HepG2 (cell line): ENCODE measurements at regions not wholly inside any gene's neighbourhood (a gene's known extent, or its start where the extent isn't known, plus 50 kb on each side); places are given as distances from the start of the nearest gene placed in this dataset.

ENCODE experiments used
- BRCA1 ChIP-seq: sonication (generic); formaldehyde crosslinking; IDR thresholded peaks from 2 replicates; pipeline ENCODE4 v1.4.0; 2020; ENCODE audit warnings: missing genetic modification reagents
- CENPT ChIP-seq: sonication (generic); formaldehyde crosslinking; IDR thresholded peaks from 2 replicates; pipeline ENCODE4 v1.8.0; 2022; ENCODE audit warnings: low read depth, mild to moderate bottlenecking, moderate library complexity, missing genetic modification reagents
- FOXJ3 ChIP-seq: sonication (generic); formaldehyde crosslinking; IDR thresholded peaks from 2 replicates; pipeline ENCODE4 v1.4.0; 2020; ENCODE audit warnings: missing genetic modification reagents, mild to moderate bottlenecking, borderline replicate concordance
- GTF3A ChIP-seq: sonication (generic); formaldehyde crosslinking; conservative IDR thresholded peaks from 2 replicates; pipeline ENCODE4 v1.4.0; 2020; ENCODE audit warnings: mild to moderate bottlenecking, missing genetic modification reagents
- ZBTB25 ChIP-seq: IDR thresholded peaks from 2 replicates; pipeline ENCODE4 v1.6.1; 2018; ENCODE audit warnings: missing genetic modification reagents
- ZBTB7A ChIP-seq: sonication (generic); formaldehyde crosslinking; IDR thresholded peaks from 2 replicates; pipeline ENCODE4 v1.8.0; 2022; ENCODE audit warnings: mild to moderate bottlenecking, missing genetic modification reagents
- ZNF431 ChIP-seq: sonication (generic); formaldehyde crosslinking; IDR thresholded peaks from 2 replicates; pipeline ENCODE4 v1.9.0; 2022; ENCODE audit warnings: missing genetic modification reagents, low read depth, mild to moderate bottlenecking, borderline replicate concordance
- ZNF878 ChIP-seq: sonication (generic); formaldehyde crosslinking; IDR thresholded peaks from 2 replicates; pipeline ENCODE4 v1.8.1; 2023; ENCODE audit warnings: mild to moderate bottlenecking, missing genetic modification reagents, moderate library complexity
- TF ChIP-seq, protein P1 (sequence below): sonication (generic); formaldehyde crosslinking; IDR thresholded peaks from 2 replicates; pipeline ENCODE4 v1.5.0; 2020; ENCODE audit warnings: mild to moderate bottlenecking, missing genetic modification reagents, moderate library complexity
- TF ChIP-seq, protein P2 (sequence below): sonication (generic); formaldehyde crosslinking; IDR thresholded peaks from 2 replicates; pipeline ENCODE4 v1.5.1; 2020; ENCODE audit warnings: mild to moderate bottlenecking, missing genetic modification reagents, moderate library complexity

DNA sequence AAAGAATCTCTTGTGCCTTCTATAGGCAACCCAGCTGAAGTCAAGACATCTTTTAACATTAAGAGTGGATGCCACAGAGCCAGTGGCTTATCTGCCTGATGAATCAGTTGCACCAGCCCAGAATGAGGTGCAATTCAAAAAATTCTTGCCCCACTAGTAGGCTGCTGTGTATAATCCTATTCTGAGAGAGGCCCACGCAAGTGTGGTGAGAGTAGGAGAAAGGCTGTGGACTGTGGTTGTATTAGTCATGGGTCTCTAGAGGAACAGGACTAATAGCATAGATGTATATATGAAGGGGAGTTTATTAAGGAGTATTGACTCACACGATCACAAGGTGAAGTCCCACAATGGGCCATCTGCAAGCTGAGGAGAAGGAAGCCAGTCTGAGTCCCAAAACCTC lies 216.4 kb downstream of the LTN1 start:
- TF ChIP-seq FOXJ3: no peak
- TF ChIP-seq ZBTB7A (CRISPR knock-in tag): no peak
- TF ChIP-seq ZNF878: no peak
- TF ChIP-seq, protein P1, sequence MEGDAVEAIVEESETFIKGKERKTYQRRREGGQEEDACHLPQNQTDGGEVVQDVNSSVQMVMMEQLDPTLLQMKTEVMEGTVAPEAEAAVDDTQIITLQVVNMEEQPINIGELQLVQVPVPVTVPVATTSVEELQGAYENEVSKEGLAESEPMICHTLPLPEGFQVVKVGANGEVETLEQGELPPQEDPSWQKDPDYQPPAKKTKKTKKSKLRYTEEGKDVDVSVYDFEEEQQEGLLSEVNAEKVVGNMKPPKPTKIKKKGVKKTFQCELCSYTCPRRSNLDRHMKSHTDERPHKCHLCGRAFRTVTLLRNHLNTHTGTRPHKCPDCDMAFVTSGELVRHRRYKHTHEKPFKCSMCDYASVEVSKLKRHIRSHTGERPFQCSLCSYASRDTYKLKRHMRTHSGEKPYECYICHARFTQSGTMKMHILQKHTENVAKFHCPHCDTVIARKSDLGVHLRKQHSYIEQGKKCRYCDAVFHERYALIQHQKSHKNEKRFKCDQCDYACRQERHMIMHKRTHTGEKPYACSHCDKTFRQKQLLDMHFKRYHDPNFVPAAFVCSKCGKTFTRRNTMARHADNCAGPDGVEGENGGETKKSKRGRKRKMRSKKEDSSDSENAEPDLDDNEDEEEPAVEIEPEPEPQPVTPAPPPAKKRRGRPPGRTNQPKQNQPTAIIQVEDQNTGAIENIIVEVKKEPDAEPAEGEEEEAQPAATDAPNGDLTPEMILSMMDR (CRISPR knock-in tag): no peak
- TF ChIP-seq CENPT: no peak
- no peak for TF ChIP-seq GTF3A (CRISPR knock-in tag)
- TF ChIP-seq ZNF431 (CRISPR knock-in tag): no peak
- TF ChIP-seq BRCA1 (CRISPR knock-in tag): no peak
- TF ChIP-seq, protein P2, sequence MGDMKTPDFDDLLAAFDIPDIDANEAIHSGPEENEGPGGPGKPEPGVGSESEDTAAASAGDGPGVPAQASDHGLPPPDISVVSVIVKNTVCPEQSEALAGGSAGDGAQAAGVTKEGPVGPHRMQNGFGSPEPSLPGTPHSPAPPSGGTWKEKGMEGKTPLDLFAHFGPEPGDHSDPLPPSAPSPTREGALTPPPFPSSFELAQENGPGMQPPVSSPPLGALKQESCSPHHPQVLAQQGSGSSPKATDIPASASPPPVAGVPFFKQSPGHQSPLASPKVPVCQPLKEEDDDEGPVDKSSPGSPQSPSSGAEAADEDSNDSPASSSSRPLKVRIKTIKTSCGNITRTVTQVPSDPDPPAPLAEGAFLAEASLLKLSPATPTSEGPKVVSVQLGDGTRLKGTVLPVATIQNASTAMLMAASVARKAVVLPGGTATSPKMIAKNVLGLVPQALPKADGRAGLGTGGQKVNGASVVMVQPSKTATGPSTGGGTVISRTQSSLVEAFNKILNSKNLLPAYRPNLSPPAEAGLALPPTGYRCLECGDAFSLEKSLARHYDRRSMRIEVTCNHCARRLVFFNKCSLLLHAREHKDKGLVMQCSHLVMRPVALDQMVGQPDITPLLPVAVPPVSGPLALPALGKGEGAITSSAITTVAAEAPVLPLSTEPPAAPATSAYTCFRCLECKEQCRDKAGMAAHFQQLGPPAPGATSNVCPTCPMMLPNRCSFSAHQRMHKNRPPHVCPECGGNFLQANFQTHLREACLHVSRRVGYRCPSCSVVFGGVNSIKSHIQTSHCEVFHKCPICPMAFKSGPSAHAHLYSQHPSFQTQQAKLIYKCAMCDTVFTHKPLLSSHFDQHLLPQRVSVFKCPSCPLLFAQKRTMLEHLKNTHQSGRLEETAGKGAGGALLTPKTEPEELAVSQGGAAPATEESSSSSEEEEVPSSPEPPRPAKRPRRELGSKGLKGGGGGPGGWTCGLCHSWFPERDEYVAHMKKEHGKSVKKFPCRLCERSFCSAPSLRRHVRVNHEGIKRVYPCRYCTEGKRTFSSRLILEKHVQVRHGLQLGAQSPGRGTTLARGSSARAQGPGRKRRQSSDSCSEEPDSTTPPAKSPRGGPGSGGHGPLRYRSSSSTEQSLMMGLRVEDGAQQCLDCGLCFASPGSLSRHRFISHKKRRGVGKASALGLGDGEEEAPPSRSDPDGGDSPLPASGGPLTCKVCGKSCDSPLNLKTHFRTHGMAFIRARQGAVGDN (CRISPR knock-in tag): no peak
- no peak for TF ChIP-seq ZBTB25 (CRISPR knock-in tag)
